Hematopoietic multipotent progenitor cell treated with erythropoietin and hydrocortisone succinate and interleukin-3 and kit ligand, for 4 days (in vitro differentiated cells): ENCODE measurements at regions not wholly inside any gene's neighbourhood (a gene's known extent, or its start where the extent isn't known, plus 50 kb on each side); places are given as distances from the start of the nearest gene placed in this dataset.

Source experiments
- DNase-seq: peaks from one replicate; pipeline ENCODE4 v3.0.0-alpha.2; 2015

GRCh38 chr2:19675856-19676460, 225.8 kb downstream of the TTC32 start:
- no peak for DNase-seq

- no peak for DNase-seq
Measured at GRCh38 chr2:19675003-19675629, 226.7 kb downstream of the TTC32 start.

- no peak for DNase-seq
Measured at GRCh38 chr2:19674051-19675002, 227.5 kb downstream of the TTC32 start.

- peak; percentile 3 for DNase-seq
Measured at GRCh38 chr2:19673213-19673791, 228.5 kb downstream of the TTC32 start.

- no peak for DNase-seq
Measured at GRCh38 chr2:19671916-19672315, 229.9 kb downstream of the TTC32 start.

- DNase-seq, result no peak
Measured at GRCh38 chr2:19671311-19671710, 230.5 kb downstream of the TTC32 start.

GRCh38 chr2:19670303-19670702, 231.5 kb downstream of the TTC32 start:
- DNase-seq, result no peak

GRCh38 chr2:19669559-19669958, 232.2 kb downstream of the TTC32 start:
- DNase-seq, result no peak

- DNase-seq, result no peak
Measured at GRCh38 chr2:19669126-19669525, 232.7 kb downstream of the TTC32 start.

- no peak for DNase-seq
Measured at GRCh38 chr2:19667536-19667949, 234.2 kb downstream of the TTC32 start.

- peak; percentile 7 for DNase-seq
Measured at GRCh38 chr2:19667085-19667484, 234.7 kb downstream of the TTC32 start.

GRCh38 chr2:19664646-19665045, 237.1 kb downstream of the TTC32 start:
- no peak for DNase-seq

- no peak for DNase-seq
Measured at GRCh38 chr2:19659024-19659792, 242.6 kb downstream of the TTC32 start.

GRCh38 chr2:19656011-19656410, 245.8 kb downstream of the TTC32 start:
- DNase-seq, result no peak

- no peak for DNase-seq
Measured at GRCh38 chr2:19654310-19655090, 247.3 kb downstream of the TTC32 start.

- DNase-seq, result no peak
Measured at GRCh38 chr2:19653509-19653908, 248.3 kb downstream of the TTC32 start.

GRCh38 chr2:19652811-19653210, 249.0 kb downstream of the TTC32 start:
- no peak for DNase-seq

GRCh38 chr2:19651466-19651865, 250.3 kb downstream of the TTC32 start:
- no peak for DNase-seq

- DNase-seq, result no peak
Measured at GRCh38 chr2:19649785-19650380, 251.9 kb downstream of the TTC32 start.

- no peak for DNase-seq
Measured at GRCh38 chr2:19649142-19649541, 252.6 kb downstream of the TTC32 start.

GRCh38 chr2:19648583-19648982, 253.2 kb downstream of the TTC32 start:
- no peak for DNase-seq
